Suprapubic skin (tissue), 4 donors: ENCODE measurements at regions not wholly inside any gene's neighbourhood (a gene's known extent, or its start where the extent isn't known, plus 50 kb on each side); places are given as distances from the start of the nearest gene placed in this dataset.
"Not testable (repeated sequence)": the region's sequence is repeated elsewhere in the genome, so short reads cannot be mapped to it uniquely, and the experiment has no call there.

ENCODE experiments used
- CTCF ChIP-seq, 2 donors: fragments of 200-600 bp in 1 of 2; fragments of 450-650 bp in 1 of 2; sonication (generic) in 1 of 2; IDR thresholded peaks; one replicate each; pipeline ENCODE4 v1.5.1; 2016 to 2019; ENCODE audit warnings: antibody characterized with exemption in 2 of 2, mild to moderate bottlenecking in 1 of 2, moderate library complexity in 1 of 2
- EP300 ChIP-seq: sonication (generic); formaldehyde crosslinking; IDR thresholded peaks from one replicate; pipeline ENCODE4 v1.6.1; 2017; ENCODE audit warnings: antibody characterized with exemption
- POLR2A ChIP-seq, 2 donors: fragments of 450-650 bp; IDR thresholded peaks; one replicate each; pipeline ENCODE4 v1.6.1; 2017; ENCODE audit warnings: antibody characterized with exemption in 2 of 2, mild to moderate bottlenecking in 2 of 2, moderate library complexity in 2 of 2
- POLR2AphosphoS5 ChIP-seq, 3 donors: sonication (generic); formaldehyde crosslinking; IDR thresholded peaks; one replicate each; pipeline ENCODE4 v1.6.1; 2017; ENCODE audit warnings: antibody characterized with exemption in 3 of 3

- TF ChIP-seq CTCF (IDR thresholded peaks at IDR 0.05); POLR2A (IDR thresholded peaks at IDR 0.05); POLR2AphosphoS5 (IDR thresholded peaks at IDR 0.05); EP300: not testable (repeated sequence)
These were observed 60.4 kb upstream of the NAA35 start for GRCh38 chr9:85880507-85880906.
